Smooth muscle cell (in vitro differentiated cells): ENCODE measurements at regions not wholly inside any gene's neighbourhood (a gene's known extent, or its start where the extent isn't known, plus 50 kb on each side); places are given as distances from the start of the nearest gene placed in this dataset.

Experiments used
- DNase-seq: peaks from one replicate; lab custom pipeline; 2025; ENCODE audit not compliant: unreplicated experiment; lab: John Stamatoyannopoulos, UW
- H2AFZ ChIP-seq: fragments of 200-600 bp; sonication (generic); 2 replicates; pipeline ENCODE4 v1.6.0; 2016; ENCODE audit warnings: antibody characterized with exemption, low read depth, mild to moderate bottlenecking
- H3F3A ChIP-seq: fragments of 200-600 bp; sonication (generic); 2 replicates; pipeline ENCODE4 v1.6.0; 2017; ENCODE audit warnings: antibody characterized with exemption, low read depth
- H3K27ac ChIP-seq: fragments of 200-600 bp; sonication (generic); 2 replicates; pipeline ENCODE4 v1.5.1; 2016; ENCODE audit warnings: low read depth, mild to moderate bottlenecking
- H3K27me3 ChIP-seq: fragments of 200-600 bp; sonication (generic); 2 replicates; pipeline ENCODE4 v1.6.1; 2016; ENCODE audit warnings: low read depth, mild to moderate bottlenecking
- H3K36me3 ChIP-seq: fragments of 200-600 bp; sonication (generic); 2 replicates; pipeline ENCODE4 v1.5.1; 2016; ENCODE audit warnings: low read depth
- H3K4me1 ChIP-seq: fragments of 200-600 bp; sonication (generic); 2 replicates; pipeline ENCODE4 v1.5.1; 2016; ENCODE audit warnings: low read depth
- H3K4me2 ChIP-seq: fragments of 200-600 bp; sonication (generic); 2 replicates; pipeline ENCODE4 v1.6.0; 2016; ENCODE audit warnings: mild to moderate bottlenecking
- H3K4me3 ChIP-seq: fragments of 200-600 bp; sonication (generic); 2 replicates; pipeline ENCODE4 v1.5.1; 2016; ENCODE audit warnings: mild to moderate bottlenecking
- H3K79me2 ChIP-seq: fragments of 200-600 bp; sonication (generic); 2 replicates; pipeline ENCODE4 v1.6.0; 2016; ENCODE audit warnings: low read depth, mild to moderate bottlenecking
- H3K9ac ChIP-seq: fragments of 200-600 bp; sonication (generic); 2 replicates; pipeline ENCODE4 v1.6.0; 2016; ENCODE audit warnings: low read depth
- H3K9me3 ChIP-seq: fragments of 200-600 bp; sonication (generic); replicated peaks from 2 replicates; pipeline ENCODE4 v1.5.1; 2016; ENCODE audit warnings: low read depth
- H4K20me1 ChIP-seq: fragments of 200-600 bp; sonication (generic); 2 replicates; pipeline ENCODE4 v1.6.0; 2016; ENCODE audit warnings: low read depth
- WGBS: methylation state at CpG from one replicate; pipeline ENCODE4 v1.1.7; 2016; ENCODE audit warnings: low lambda C conversion rate; 5-methylcytosine and 5-hydroxymethylcytosine counted together
- TF ChIP-seq, protein P1 (sequence below): fragments of 200-600 bp; sonication (generic); IDR thresholded peaks from 2 replicates; pipeline ENCODE4 v1.5.1; 2017; ENCODE audit warnings: borderline replicate concordance, mild to moderate bottlenecking, antibody characterized with exemption; ENCODE audit not compliant: insufficient read depth, poor library complexity, severe bottlenecking

DNA sequence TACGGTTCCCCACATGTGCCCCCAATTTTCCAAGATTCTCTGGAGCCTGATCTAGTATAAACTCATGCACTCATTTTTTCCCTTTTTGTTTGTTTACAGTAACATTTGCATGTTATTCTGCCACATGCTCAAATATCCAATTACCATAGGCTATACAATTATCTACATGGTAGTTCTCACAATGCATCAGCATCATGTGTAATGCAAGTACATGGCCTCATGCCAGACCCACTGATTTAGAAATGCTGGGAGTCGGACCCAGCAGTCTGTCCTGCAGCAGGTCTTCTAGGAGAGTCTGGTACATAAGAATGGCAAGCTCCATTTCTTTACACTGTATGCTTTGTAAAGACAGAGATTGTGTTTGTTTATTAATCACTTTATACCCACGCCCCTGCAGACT is 107.7 kb downstream of the CBLN2 start:
- H3K4me3 ChIP-seq = no peak overlapping the region
- no peak overlapping the region for H3K4me2 ChIP-seq
- H3K9ac ChIP-seq = no peak overlapping the region
- no peaks in the 10 kb centered on the region for H4K20me1 ChIP-seq
- H3K79me2 ChIP-seq = no peaks in the 10 kb centered on the region
- no peaks in the 10 kb centered on the region for H3K27me3 ChIP-seq
- DNase-seq = no peak
- H3F3A ChIP-seq = no peaks in the 10 kb centered on the region
- H3K36me3 ChIP-seq = no peaks in the 10 kb centered on the region
- H3K4me1 ChIP-seq = no peaks in the 10 kb centered on the region
- H2AFZ ChIP-seq = no peak overlapping the region
- no peaks in the 10 kb centered on the region for H3K9me3 ChIP-seq
- TF ChIP-seq, protein P1, sequence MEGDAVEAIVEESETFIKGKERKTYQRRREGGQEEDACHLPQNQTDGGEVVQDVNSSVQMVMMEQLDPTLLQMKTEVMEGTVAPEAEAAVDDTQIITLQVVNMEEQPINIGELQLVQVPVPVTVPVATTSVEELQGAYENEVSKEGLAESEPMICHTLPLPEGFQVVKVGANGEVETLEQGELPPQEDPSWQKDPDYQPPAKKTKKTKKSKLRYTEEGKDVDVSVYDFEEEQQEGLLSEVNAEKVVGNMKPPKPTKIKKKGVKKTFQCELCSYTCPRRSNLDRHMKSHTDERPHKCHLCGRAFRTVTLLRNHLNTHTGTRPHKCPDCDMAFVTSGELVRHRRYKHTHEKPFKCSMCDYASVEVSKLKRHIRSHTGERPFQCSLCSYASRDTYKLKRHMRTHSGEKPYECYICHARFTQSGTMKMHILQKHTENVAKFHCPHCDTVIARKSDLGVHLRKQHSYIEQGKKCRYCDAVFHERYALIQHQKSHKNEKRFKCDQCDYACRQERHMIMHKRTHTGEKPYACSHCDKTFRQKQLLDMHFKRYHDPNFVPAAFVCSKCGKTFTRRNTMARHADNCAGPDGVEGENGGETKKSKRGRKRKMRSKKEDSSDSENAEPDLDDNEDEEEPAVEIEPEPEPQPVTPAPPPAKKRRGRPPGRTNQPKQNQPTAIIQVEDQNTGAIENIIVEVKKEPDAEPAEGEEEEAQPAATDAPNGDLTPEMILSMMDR = no peak
- WGBS = 75% methylated on average over 3 of the region's 3 CpGs
- H3K27ac ChIP-seq = no peak overlapping the region

DNA sequence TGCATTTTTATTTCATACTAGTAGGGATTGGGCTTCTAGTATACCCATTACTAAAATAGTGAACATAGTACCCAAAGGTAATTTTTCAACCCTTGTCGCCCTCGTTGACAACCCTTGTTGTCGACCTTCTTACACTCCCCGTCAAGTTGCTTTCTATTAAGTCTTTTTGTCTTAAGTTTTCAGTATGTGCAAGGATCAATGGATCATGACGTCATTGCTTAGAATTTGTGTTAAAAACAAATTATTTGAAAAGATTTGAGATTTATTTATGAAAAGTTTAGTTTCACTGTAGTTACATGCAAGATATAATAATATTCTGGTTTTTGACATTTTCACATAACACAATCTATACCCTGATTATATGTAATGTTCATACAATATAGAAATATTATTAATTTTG is 110.4 kb downstream of the CBLN2 start:
- H3K27me3 ChIP-seq = no peaks in the 10 kb centered on the region
- TF ChIP-seq, protein P1 = no peak
- H3K27ac ChIP-seq = no peak overlapping the region
- H3K4me3 ChIP-seq = no peak overlapping the region
- H3K36me3 ChIP-seq = no peaks in the 10 kb centered on the region
- H3K9ac ChIP-seq = no peak overlapping the region
- 86% methylated on average over 5 of the region's 5 CpGs for WGBS
- no peaks in the 10 kb centered on the region for H4K20me1 ChIP-seq
- H3F3A ChIP-seq = no peaks in the 10 kb centered on the region
- H3K4me2 ChIP-seq = no peak overlapping the region
- no peak overlapping the region for H2AFZ ChIP-seq
- H3K9me3 ChIP-seq = no peaks in the 10 kb centered on the region
- no peaks in the 10 kb centered on the region for H3K4me1 ChIP-seq
- no peak for DNase-seq
- H3K79me2 ChIP-seq = no peaks in the 10 kb centered on the region

DNA sequence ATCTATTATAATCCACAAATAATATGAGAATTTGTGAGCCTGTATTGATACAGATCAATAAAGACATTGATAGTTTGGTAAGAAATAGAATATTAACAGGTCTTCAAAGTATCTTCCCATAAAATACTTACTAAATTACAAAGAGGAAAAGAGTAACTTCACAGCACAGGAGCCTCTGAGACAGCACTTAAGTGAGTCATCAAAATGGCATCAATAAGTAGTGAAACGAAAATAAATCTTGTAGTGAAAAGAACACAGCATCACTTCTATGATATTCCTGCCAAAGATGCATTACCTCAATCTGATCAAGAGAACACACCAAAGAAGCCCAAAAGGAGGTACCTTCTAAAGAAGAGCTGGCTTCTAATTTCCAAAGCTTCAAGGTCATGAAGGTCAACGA is 116.4 kb downstream of the CBLN2 start:
- Histone ChIP-seq H3K79me2 (no peaks in the 10 kb centered on the region), H3K4me3 (no peak overlapping the region), H3K36me3 (no peaks in the 10 kb centered on the region), H2AFZ (no peak overlapping the region), H3K9me3 (no peaks in the 10 kb centered on the region), H4K20me1 (no peaks in the 10 kb centered on the region), H3F3A (no peaks in the 10 kb centered on the region), H3K9ac (no peak overlapping the region), H3K4me2 (no peak overlapping the region), H3K27ac (peak overlapping the region; percentile 26), H3K4me1 (no peaks in the 10 kb centered on the region), H3K27me3 (no peaks in the 10 kb centered on the region)
- no peak for DNase-seq
- WGBS = 68% methylated on average over 2 of the region's 2 CpGs
- TF ChIP-seq, protein P1 = no peak

DNA sequence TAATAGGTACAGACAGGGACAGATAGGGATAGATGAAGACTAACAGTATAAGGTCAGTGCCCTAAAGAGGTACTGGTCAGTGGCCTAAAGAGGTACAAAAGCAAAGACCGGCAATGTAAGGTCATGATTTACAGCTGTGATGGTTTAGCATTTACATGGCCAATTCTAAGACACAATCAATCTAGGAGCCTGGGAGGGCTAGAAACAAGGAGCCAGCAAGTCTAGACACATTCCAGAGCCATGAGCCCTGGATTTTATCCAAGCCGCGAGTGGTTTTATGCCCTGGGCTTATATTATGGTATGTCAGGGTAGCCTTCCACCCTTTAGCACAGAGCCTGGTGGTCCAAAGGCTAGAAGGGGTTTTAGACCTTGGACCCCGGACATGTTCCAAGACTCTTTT is 124.2 kb downstream of the CBLN2 start:
- H3K9ac ChIP-seq = no peak overlapping the region
- WGBS = 75% methylated on average over 4 of the region's 4 CpGs
- TF ChIP-seq, protein P1 = no peak

More for the DNA sequence above, 124.2 kb downstream of the CBLN2 start:
- Histone ChIP-seq H3K4me1 (no peaks in the 10 kb centered on the region), H3K27me3 (no peaks in the 10 kb centered on the region), H3K9me3 (no peaks in the 10 kb centered on the region), H3K4me2 (no peak overlapping the region), H3K79me2 (no peaks in the 10 kb centered on the region), H4K20me1 (no peaks in the 10 kb centered on the region), H3K27ac (no peak overlapping the region), H3F3A (no peaks in the 10 kb centered on the region), H2AFZ (no peak overlapping the region), H3K4me3 (no peak overlapping the region), H3K36me3 (no peaks in the 10 kb centered on the region)
- no peak for DNase-seq
